Keratinocyte (primary cell): ENCODE measurements at regions not wholly inside any gene's neighbourhood (a gene's known extent, or its start where the extent isn't known, plus 50 kb on each side); places are given as distances from the start of the nearest gene placed in this dataset.
A peak's percentile ranks its signal among the peaks of the same experiment; 100 is the strongest.

ENCODE experiments used
- DNase-seq: peaks from one replicate; pipeline ENCODE4 v3.0.0-alpha.2; 2011; ENCODE audit warnings: low read depth, missing footprints, low spot score
- FAIRE-seq: peaks from 2 replicates; lab custom pipeline; 2011; peaks lifted over from hg19 to GRCh38; lab: Jason Lieb, UNC
- H2AFZ ChIP-seq: 2 replicates; pipeline ENCODE4 v1.6.0; 2012; ENCODE audit warnings: low read length, control low read depth, inconsistent platforms; ENCODE audit not compliant: control insufficient read depth
- H3K27ac ChIP-seq: 2 replicates; pipeline ENCODE4 v1.5.1; 2011; ENCODE audit warnings: low read length; ENCODE audit not compliant: control insufficient read depth, insufficient read depth
- H3K27me3 ChIP-seq: 3 replicates; pipeline ENCODE4 v1.6.0; 2011; ENCODE audit warnings: low read length; ENCODE audit not compliant: control insufficient read depth, insufficient read depth; ENCODE audit errors: extremely low read depth
- H3K36me3 ChIP-seq, 2 experiments: 2 replicates in 1 of 2; 3 replicates in 1 of 2; pipeline ENCODE4 v1.5.1; 2011; ENCODE audit warnings: low read length in 2 of 2, mild to moderate bottlenecking in 1 of 2; ENCODE audit not compliant: control insufficient read depth in 2 of 2, insufficient read depth in 2 of 2; ENCODE audit errors: extremely low read depth in 1 of 2
- H3K4me1 ChIP-seq: 3 replicates; pipeline ENCODE4 v1.5.1; 2011; ENCODE audit warnings: low read length; ENCODE audit not compliant: control insufficient read depth, insufficient read depth; ENCODE audit errors: extremely low read depth
- H3K4me2 ChIP-seq: 3 replicates; pipeline ENCODE4 v1.6.0; 2011; ENCODE audit warnings: low read depth, low read length; ENCODE audit not compliant: control insufficient read depth, insufficient read depth; ENCODE audit errors: extremely low read depth
- H3K4me3 ChIP-seq, 3 experiments: fragments of 200-600 bp in 1 of 3; sonication (generic) in 1 of 3; 2 replicates in 2 of 3; 3 replicates in 1 of 3; pipeline ENCODE4 v1.5.1; 2011 to 2016; ENCODE audit warnings: low read length in 3 of 3, mild to moderate bottlenecking in 3 of 3, control low read depth in 2 of 3, inconsistent platforms in 1 of 3, low read depth in 1 of 3, mixed read lengths in 1 of 3, mixed run types in 1 of 3, moderate library complexity in 1 of 3; ENCODE audit not compliant: control insufficient read depth in 2 of 3, insufficient read depth in 2 of 3; ENCODE audit errors: extremely low read depth in 1 of 3
- H3K79me2 ChIP-seq: 2 replicates; pipeline ENCODE4 v1.6.0; 2012; ENCODE audit warnings: low read length; ENCODE audit not compliant: control insufficient read depth, insufficient read depth
- H3K9ac ChIP-seq: 3 replicates; pipeline ENCODE4 v1.6.0; 2011; ENCODE audit warnings: low read length; ENCODE audit not compliant: control insufficient read depth, insufficient read depth; ENCODE audit errors: extremely low read depth
- H3K9me1 ChIP-seq: 3 replicates; pipeline ENCODE4 v1.6.0; 2011; ENCODE audit warnings: low read length; ENCODE audit not compliant: control insufficient read depth, insufficient read depth; ENCODE audit errors: extremely low read depth
- H3K9me3 ChIP-seq: 2 replicates; pipeline ENCODE4 v1.5.1; 2012; ENCODE audit warnings: low read depth, low read length; ENCODE audit not compliant: control insufficient read depth
- H4K20me1 ChIP-seq: 3 replicates; pipeline ENCODE4 v1.6.0; 2011; ENCODE audit warnings: low read length; ENCODE audit not compliant: control insufficient read depth, insufficient read depth; ENCODE audit errors: extremely low read depth
- EZH2 ChIP-seq: IDR thresholded peaks from one replicate; pipeline ENCODE4 v1.6.1; 2012; ENCODE audit warnings: inconsistent platforms, mild to moderate bottlenecking, low read length, moderate library complexity
- dilution Hi-C: fragments of 300-500 bp; cut with MboI; formaldehyde crosslinking; loops from one replicate; pipeline ENCODE4 v1.7.0; 2020; ENCODE audit warnings: low sequenced_read_pairs; ENCODE audit not compliant: extremely low pct_ligation_motif_present
- TF ChIP-seq, protein P1 (sequence below), 3 experiments: IDR thresholded peaks in 1 of 3; conservative IDR thresholded peaks in 1 of 3; optimal IDR thresholded peaks in 1 of 3; 2 replicates in 2 of 3; 3 replicates in 1 of 3; pipeline versions ENCODE3 to v1.5.1; 2011; ENCODE audit warnings: low read length in 3 of 3, mild to moderate bottlenecking in 3 of 3, moderate library complexity in 2 of 3, control low read depth in 1 of 3, inconsistent platforms in 1 of 3; ENCODE audit not compliant: insufficient read depth in 2 of 3; ENCODE audit errors: extremely low read depth in 1 of 3

DNA sequence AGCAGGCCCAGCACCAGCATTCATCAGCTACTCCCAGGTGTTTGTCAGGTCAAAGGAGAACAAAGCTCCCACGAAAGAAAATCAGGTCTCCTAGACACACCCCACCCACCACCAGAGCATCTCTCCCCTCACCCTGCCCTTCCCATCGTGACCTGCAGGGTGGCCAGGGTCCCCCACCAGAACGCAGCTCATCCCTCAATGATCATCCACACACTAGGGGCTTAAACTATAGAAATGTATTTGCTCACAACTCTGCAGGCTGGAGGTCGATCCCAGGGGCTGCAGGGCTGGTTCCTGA, 97.4 kb downstream of the RIPK4 start:
- H3K9me3 ChIP-seq, result no peaks in the 10 kb centered on the region
- TF ChIP-seq, protein P1, sequence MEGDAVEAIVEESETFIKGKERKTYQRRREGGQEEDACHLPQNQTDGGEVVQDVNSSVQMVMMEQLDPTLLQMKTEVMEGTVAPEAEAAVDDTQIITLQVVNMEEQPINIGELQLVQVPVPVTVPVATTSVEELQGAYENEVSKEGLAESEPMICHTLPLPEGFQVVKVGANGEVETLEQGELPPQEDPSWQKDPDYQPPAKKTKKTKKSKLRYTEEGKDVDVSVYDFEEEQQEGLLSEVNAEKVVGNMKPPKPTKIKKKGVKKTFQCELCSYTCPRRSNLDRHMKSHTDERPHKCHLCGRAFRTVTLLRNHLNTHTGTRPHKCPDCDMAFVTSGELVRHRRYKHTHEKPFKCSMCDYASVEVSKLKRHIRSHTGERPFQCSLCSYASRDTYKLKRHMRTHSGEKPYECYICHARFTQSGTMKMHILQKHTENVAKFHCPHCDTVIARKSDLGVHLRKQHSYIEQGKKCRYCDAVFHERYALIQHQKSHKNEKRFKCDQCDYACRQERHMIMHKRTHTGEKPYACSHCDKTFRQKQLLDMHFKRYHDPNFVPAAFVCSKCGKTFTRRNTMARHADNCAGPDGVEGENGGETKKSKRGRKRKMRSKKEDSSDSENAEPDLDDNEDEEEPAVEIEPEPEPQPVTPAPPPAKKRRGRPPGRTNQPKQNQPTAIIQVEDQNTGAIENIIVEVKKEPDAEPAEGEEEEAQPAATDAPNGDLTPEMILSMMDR (optimal IDR thresholded peaks at IDR 0.05 in 1 of 3, IDR thresholded peaks at IDR 0.05 in 1 of 3, conservative IDR thresholded peaks at IDR 0.05 in 1 of 3; ENCODE audit: extremely low read depth in 1 of 3, insufficient read depth in 2 of 3, low read length in 3 of 3), result no peak
- no peak for TF ChIP-seq EZH2

DNA sequence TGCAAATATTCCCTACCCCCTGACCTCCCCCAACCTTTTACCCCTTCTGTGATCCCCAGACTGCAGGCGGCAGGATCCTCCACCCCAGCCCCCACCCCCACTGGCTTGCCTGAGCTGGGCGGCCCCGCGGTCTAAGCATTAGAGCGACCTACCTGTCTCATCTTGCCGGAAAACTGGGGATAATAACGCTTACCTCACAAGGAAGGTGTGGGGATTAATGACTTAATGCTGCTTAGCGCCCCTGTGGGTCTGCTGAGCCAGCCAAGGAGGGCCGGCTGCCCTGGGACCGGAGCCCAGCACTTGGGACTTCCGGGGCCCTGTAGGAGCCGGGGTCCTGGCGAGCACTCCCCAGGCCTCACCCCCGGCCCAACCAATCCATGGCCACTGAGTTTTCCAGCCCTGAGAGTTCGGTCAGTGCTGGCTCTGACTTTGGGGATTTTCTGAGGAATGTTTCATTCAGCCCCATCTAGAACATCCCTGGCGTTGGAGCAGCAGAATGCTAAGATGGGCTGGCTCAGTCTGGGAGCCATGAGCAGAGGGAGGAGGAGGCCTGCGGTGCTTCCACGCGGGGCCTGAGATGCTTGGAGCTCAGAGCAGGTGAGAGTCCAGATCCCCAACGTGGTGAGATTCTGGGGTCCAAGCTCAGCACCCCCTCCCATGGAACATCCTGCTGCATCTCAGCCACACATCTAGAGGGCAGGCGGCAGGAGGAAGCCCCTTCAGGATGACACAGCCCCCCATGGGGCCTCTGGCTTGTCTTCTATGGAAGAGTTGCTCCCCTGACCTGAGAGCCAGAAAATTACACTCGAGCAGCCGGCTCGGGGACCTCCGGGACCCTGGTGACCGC, 97.9 kb downstream of the RIPK4 start:
- H2AFZ ChIP-seq, result peak overlapping the region; percentile 55
- no peaks in the 10 kb centered on the region for H3K9me1 ChIP-seq
- H3K9ac ChIP-seq, result peak overlapping the region; percentile 66
- DNase-seq, result no peak
- H3K4me3 ChIP-seq, result no peak overlapping the region
- dilution Hi-C loops, result no loop called here
- H3K9me3 ChIP-seq, result no peaks in the 10 kb centered on the region
- FAIRE-seq, result peak; percentile 88
- H3K36me3 ChIP-seq, result no peaks in the 10 kb centered on the region
- TF ChIP-seq, protein P1 (optimal IDR thresholded peaks at IDR 0.05 in 1 of 3, IDR thresholded peaks at IDR 0.05 in 1 of 3, conservative IDR thresholded peaks at IDR 0.05 in 1 of 3; ENCODE audit: extremely low read depth in 1 of 3, insufficient read depth in 2 of 3, low read length in 3 of 3), result no peak
- no peak for TF ChIP-seq EZH2
- H3K4me1 ChIP-seq, result peaks cover 49% of the 10 kb centered on the region
- no peaks in the 10 kb centered on the region for H4K20me1 ChIP-seq
- peak overlapping the region; percentile 66 for H3K4me2 ChIP-seq
- H3K27me3 ChIP-seq, result no peaks in the 10 kb centered on the region
- H3K79me2 ChIP-seq, result no peaks in the 10 kb centered on the region
- H3K27ac ChIP-seq, result peak overlapping the region; percentile 77

More for the DNA sequence above, 97.4 kb downstream of the RIPK4 start:
- no peak for FAIRE-seq
- Histone ChIP-seq H3K79me2 (no peaks in the 10 kb centered on the region), H3K9ac (no peak overlapping the region), H4K20me1 (no peaks in the 10 kb centered on the region), H3K9me1 (no peaks in the 10 kb centered on the region), H3K27me3 (no peaks in the 10 kb centered on the region), H3K4me2 (no peak overlapping the region), H3K27ac (peak overlapping the region; percentile 77), H2AFZ (no peak overlapping the region), H3K36me3 (no peaks in the 10 kb centered on the region), H3K4me1 (peaks cover 43% of the 10 kb centered on the region), H3K4me3 (no peak overlapping the region)
- no peak for DNase-seq
- dilution Hi-C loops, result no loop called here
